Small intestine (tissue), 7 donors: ENCODE measurements at regions not wholly inside any gene's neighbourhood (a gene's known extent, or its start where the extent isn't known, plus 50 kb on each side); places are given as distances from the start of the nearest gene placed in this dataset.

Experiments
- DNase-seq, 2 donors: peaks; one replicate each; pipeline versions ENCODE4 v3.0.0 to v3.0.0-alpha.2; 2013
- FAIRE-seq: peaks from 2 replicates; lab custom pipeline; 2012; peaks lifted over from hg19 to GRCh38; lab: Jason Lieb, UNC
- H3K27ac ChIP-seq, 3 donors: one replicate each; pipeline ENCODE4 v1.5.1; 2013; ENCODE audit warnings: low read length in 2 of 3, mild to moderate bottlenecking in 2 of 3, control low read depth in 1 of 3, inconsistent platforms in 1 of 3, low read depth in 1 of 3, moderate library complexity in 1 of 3
- H3K27me3 ChIP-seq, 3 donors: one replicate each; pipeline ENCODE4 v1.6.1; 2013; ENCODE audit warnings: low read length in 3 of 3, inconsistent platforms in 1 of 3; ENCODE audit not compliant: control insufficient read depth in 3 of 3, insufficient read depth in 3 of 3
- H3K36me3 ChIP-seq, 3 donors: one replicate each; pipeline ENCODE4 v1.6.1; 2013; ENCODE audit warnings: low read length in 3 of 3, inconsistent platforms in 1 of 3, low read depth in 1 of 3, mild to moderate bottlenecking in 1 of 3, moderate library complexity in 1 of 3; ENCODE audit not compliant: control insufficient read depth in 3 of 3, insufficient read depth in 2 of 3
- H3K4me1 ChIP-seq, 3 donors: one replicate each; pipeline ENCODE4 v1.6.1; 2013; ENCODE audit warnings: low read length in 2 of 3, inconsistent platforms in 1 of 3, low read depth in 1 of 3, mild to moderate bottlenecking in 1 of 3, moderate library complexity in 1 of 3; ENCODE audit not compliant: control insufficient read depth in 3 of 3, insufficient read depth in 2 of 3
- H3K4me3 ChIP-seq, 3 donors: one replicate each; pipeline ENCODE4 v1.5.1; 2013; ENCODE audit warnings: low read length in 3 of 3, control low read depth in 1 of 3, inconsistent platforms in 1 of 3, low read depth in 1 of 3, mild to moderate bottlenecking in 1 of 3, moderate library complexity in 1 of 3
- H3K9me3 ChIP-seq, 2 donors: one replicate each; pipeline ENCODE4 v1.6.1; 2013; ENCODE audit warnings: low read depth in 1 of 2, low read length in 1 of 2; ENCODE audit not compliant: control insufficient read depth in 2 of 2, insufficient read depth in 1 of 2
- WGBS, 3 donors: extraction: QIAGEN DNeasy Blood & Tissue Kit; methylation state at CpG; one replicate each; pipeline ENCODE4 v1.1.7; 2013; 5-methylcytosine and 5-hydroxymethylcytosine counted together
- donor health status: healthy with polysubstance abuse.
- donor health status: control.
- donor health status: control.
- donor health status: Bipolar disorder and iron deficiency.
- donor health status: healthy.

- FAIRE-seq (no peak), DNase-seq (no peak)
These were observed 219.4 kb downstream of the TTLL7 start for GRCh38 chr1:83779565-83779964.

GRCh38 chr1:83777758-83778101, 221.2 kb downstream of the TTLL7 start:
- Histone ChIP-seq H3K27ac (no peak overlapping the region), H3K36me3 (no peaks in the 10 kb centered on the region), H3K9me3 (no peaks in the 10 kb centered on the region), H3K4me1 (no peaks in the 10 kb centered on the region), H3K27me3 (no peaks in the 10 kb centered on the region), H3K4me3 (no peak overlapping the region)
- FAIRE-seq: no peak
- DNase-seq: no peak
- WGBS, 3 donors: 85 to 89% (median 88%) methylated on average over 4 of the region's 4 CpGs

More at GRCh38 chr1:83779565-83779964, 219.4 kb downstream of the TTLL7 start:
- no peak overlapping the region for H3K4me3 ChIP-seq
- H3K27me3 ChIP-seq: no peaks in the 10 kb centered on the region
- no peak overlapping the region for H3K27ac ChIP-seq
- no peaks in the 10 kb centered on the region for H3K36me3 ChIP-seq
- no peaks in the 10 kb centered on the region for H3K4me1 ChIP-seq
- peaks cover 0 to 4% of the 10 kb centered on the region in 2 donors for H3K9me3 ChIP-seq

GRCh38 chr1:83776913-83777757, 221.8 kb downstream of the TTLL7 start:
- Histone ChIP-seq H3K9me3 (no peaks in the 10 kb centered on the region), H3K27me3 (no peaks in the 10 kb centered on the region), H3K36me3 (no peaks in the 10 kb centered on the region), H3K4me3 (no peak overlapping the region), H3K4me1 (no peaks in the 10 kb centered on the region), H3K27ac (no peak overlapping the region)
- DNase-seq: no peak
- no peak for FAIRE-seq
- 89 to 94% (median 93%) methylated on average over 7 of the region's 7 CpGs for WGBS, 3 donors

GRCh38 chr1:83775977-83776603, 222.8 kb downstream of the TTLL7 start:
- no peak for DNase-seq
- H3K27ac ChIP-seq: no peak overlapping the region
- no peaks in the 10 kb centered on the region for H3K36me3 ChIP-seq
- 91 to 100% (median 99%) methylated on average over 1 of the region's 1 CpG for WGBS, 3 donors
- H3K27me3 ChIP-seq: no peaks in the 10 kb centered on the region
- H3K4me3 ChIP-seq: no peak overlapping the region
- FAIRE-seq: no peak
- no peaks in the 10 kb centered on the region for H3K4me1 ChIP-seq
- no peaks in the 10 kb centered on the region for H3K9me3 ChIP-seq

- no peaks in the 10 kb centered on the region for H3K4me1 ChIP-seq
- no peak overlapping the region for H3K27ac ChIP-seq
- no peaks in the 10 kb centered on the region for H3K9me3 ChIP-seq
- WGBS, 3 donors: 77 to 78% (median 78%) methylated on average over 4 of the region's 4 CpGs
- FAIRE-seq (no peak), DNase-seq (no peak)
- H3K36me3 ChIP-seq: no peaks in the 10 kb centered on the region
- no peak overlapping the region for H3K4me3 ChIP-seq
- peaks cover 0 to 3% (median 0%) of the 10 kb centered on the region in 3 donors for H3K27me3 ChIP-seq
These were observed 225.9 kb downstream of the TTLL7 start for GRCh38 chr1:83773059-83773458.

GRCh38 chr1:83770319-83770661, 228.6 kb downstream of the TTLL7 start:
- no peak for FAIRE-seq
- no peak for DNase-seq
- H3K4me1 ChIP-seq: no peaks in the 10 kb centered on the region

GRCh38 chr1:83769594-83770318, 229.2 kb downstream of the TTLL7 start:
- Histone ChIP-seq H3K4me1 (no peaks in the 10 kb centered on the region), H3K36me3 (no peaks in the 10 kb centered on the region), H3K27me3 (peaks cover 0 to 3% (median 0%) of the 10 kb centered on the region in 3 donors), H3K27ac (no peak overlapping the region), H3K9me3 (no peaks in the 10 kb centered on the region), H3K4me3 (no peak overlapping the region)
- DNase-seq (no peak), FAIRE-seq (no peak)
- 13 to 40% (median 16%) methylated on average over 3 of the region's 3 CpGs for WGBS, 3 donors

More at GRCh38 chr1:83770319-83770661, 228.6 kb downstream of the TTLL7 start:
- H3K27me3 ChIP-seq: peaks cover 0 to 3% (median 0%) of the 10 kb centered on the region in 3 donors
- H3K27ac ChIP-seq: no peak overlapping the region
- H3K4me3 ChIP-seq: no peak overlapping the region
- no peaks in the 10 kb centered on the region for H3K9me3 ChIP-seq
- no peaks in the 10 kb centered on the region for H3K36me3 ChIP-seq

GRCh38 chr1:83769072-83769471, 229.9 kb downstream of the TTLL7 start:
- no peaks in the 10 kb centered on the region for H3K9me3 ChIP-seq
- no peak overlapping the region for H3K4me3 ChIP-seq
- DNase-seq: no peak
- no peaks in the 10 kb centered on the region for H3K36me3 ChIP-seq
- H3K27ac ChIP-seq: no peak overlapping the region
- FAIRE-seq: no peak
- 31 to 67% (median 55%) methylated on average over 3 of the region's 3 CpGs for WGBS, 3 donors
- peaks cover 0 to 3% (median 0%) of the 10 kb centered on the region in 3 donors for H3K27me3 ChIP-seq
- no peaks in the 10 kb centered on the region for H3K4me1 ChIP-seq
